Fibroblast of skin of left biceps (primary cell): ENCODE measurements at regions not wholly inside any gene's neighbourhood (a gene's known extent, or its start where the extent isn't known, plus 50 kb on each side); places are given as distances from the start of the nearest gene placed in this dataset.

Experiments
- DNase-seq, 2 experiments: peaks; one replicate each; pipeline ENCODE4 v3.0.0-alpha.2; 2013; ENCODE audit warnings: low read depth in 2 of 2

GRCh38 chr5:4781299-4781698 lies 358.8 kb upstream of the ADAMTS16 start:
- no peak for DNase-seq

GRCh38 chr5:4785971-4786370 lies 354.2 kb upstream of the ADAMTS16 start:
- DNase-seq: no peak

GRCh38 chr5:4797445-4797844 lies 342.7 kb upstream of the ADAMTS16 start:
- no peak for DNase-seq

- DNase-seq: peak; percentile 7 to 16
Observed at GRCh38 chr5:4802044-4802443, 338.1 kb upstream of the ADAMTS16 start.

- DNase-seq: no peak
Observed at GRCh38 chr5:4804691-4805360, 335.3 kb upstream of the ADAMTS16 start.

- no peak for DNase-seq
Observed at GRCh38 chr5:4815002-4815401, 325.1 kb upstream of the ADAMTS16 start.

GRCh38 chr5:4817767-4818166 lies 322.4 kb upstream of the ADAMTS16 start:
- DNase-seq: no peak

GRCh38 chr5:4831325-4831724 lies 308.8 kb upstream of the ADAMTS16 start:
- no peak for DNase-seq

GRCh38 chr5:4832471-4832870 lies 307.7 kb upstream of the ADAMTS16 start:
- DNase-seq: no peak

GRCh38 chr5:4833104-4833738 lies 306.9 kb upstream of the ADAMTS16 start:
- DNase-seq: no peak

- DNase-seq: no peak
Observed at GRCh38 chr5:4837489-4838058, 302.6 kb upstream of the ADAMTS16 start.

- DNase-seq: no peak
Observed at GRCh38 chr5:4845221-4845620, 294.9 kb upstream of the ADAMTS16 start.

GRCh38 chr5:4847766-4848165 lies 292.4 kb upstream of the ADAMTS16 start:
- DNase-seq: no peak

- no peak for DNase-seq
Observed at GRCh38 chr5:4855036-4855435, 285.1 kb upstream of the ADAMTS16 start.

GRCh38 chr5:4855880-4856279 lies 284.2 kb upstream of the ADAMTS16 start:
- no peak for DNase-seq

- DNase-seq: no peak
Observed at GRCh38 chr5:4857761-4858160, 282.4 kb upstream of the ADAMTS16 start.

- DNase-seq: no peak
Observed at GRCh38 chr5:4859500-4860235, 280.5 kb upstream of the ADAMTS16 start.

- no peak for DNase-seq
Observed at GRCh38 chr5:4860631-4861030, 279.5 kb upstream of the ADAMTS16 start.

- DNase-seq: peak; percentile 5 to 9
Observed at GRCh38 chr5:4862500-4862899, 277.6 kb upstream of the ADAMTS16 start.

GRCh38 chr5:4866131-4866659 lies 273.9 kb upstream of the ADAMTS16 start:
- no peak for DNase-seq

GRCh38 chr5:4866817-4867216 lies 273.3 kb upstream of the ADAMTS16 start:
- DNase-seq: no peak

GRCh38 chr5:4868140-4868735 lies 271.9 kb upstream of the ADAMTS16 start:
- no peak for DNase-seq
